ENCODE measurements at regions not wholly inside any gene's neighbourhood (a gene's known extent, or its start where the extent isn't known, plus 50 kb on each side); places are given as distances from the start of the nearest gene placed in this dataset.

GRCh38 chr2:62349788-62350187 lies 153.9 kb downstream of the B3GNT2 start:
- DNase-seq (ENCODE audit: extremely low read depth, low read depth) = no peak
- no peak overlapping the region for H3K4me3 ChIP-seq (replicated peaks; ENCODE audit: low read depth, low read length)
- TF ChIP-seq, protein P1, sequence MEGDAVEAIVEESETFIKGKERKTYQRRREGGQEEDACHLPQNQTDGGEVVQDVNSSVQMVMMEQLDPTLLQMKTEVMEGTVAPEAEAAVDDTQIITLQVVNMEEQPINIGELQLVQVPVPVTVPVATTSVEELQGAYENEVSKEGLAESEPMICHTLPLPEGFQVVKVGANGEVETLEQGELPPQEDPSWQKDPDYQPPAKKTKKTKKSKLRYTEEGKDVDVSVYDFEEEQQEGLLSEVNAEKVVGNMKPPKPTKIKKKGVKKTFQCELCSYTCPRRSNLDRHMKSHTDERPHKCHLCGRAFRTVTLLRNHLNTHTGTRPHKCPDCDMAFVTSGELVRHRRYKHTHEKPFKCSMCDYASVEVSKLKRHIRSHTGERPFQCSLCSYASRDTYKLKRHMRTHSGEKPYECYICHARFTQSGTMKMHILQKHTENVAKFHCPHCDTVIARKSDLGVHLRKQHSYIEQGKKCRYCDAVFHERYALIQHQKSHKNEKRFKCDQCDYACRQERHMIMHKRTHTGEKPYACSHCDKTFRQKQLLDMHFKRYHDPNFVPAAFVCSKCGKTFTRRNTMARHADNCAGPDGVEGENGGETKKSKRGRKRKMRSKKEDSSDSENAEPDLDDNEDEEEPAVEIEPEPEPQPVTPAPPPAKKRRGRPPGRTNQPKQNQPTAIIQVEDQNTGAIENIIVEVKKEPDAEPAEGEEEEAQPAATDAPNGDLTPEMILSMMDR (IDR thresholded peaks at IDR 0.05; ENCODE audit: low read depth, low read length, missing control alignments) = no peak

DNA sequence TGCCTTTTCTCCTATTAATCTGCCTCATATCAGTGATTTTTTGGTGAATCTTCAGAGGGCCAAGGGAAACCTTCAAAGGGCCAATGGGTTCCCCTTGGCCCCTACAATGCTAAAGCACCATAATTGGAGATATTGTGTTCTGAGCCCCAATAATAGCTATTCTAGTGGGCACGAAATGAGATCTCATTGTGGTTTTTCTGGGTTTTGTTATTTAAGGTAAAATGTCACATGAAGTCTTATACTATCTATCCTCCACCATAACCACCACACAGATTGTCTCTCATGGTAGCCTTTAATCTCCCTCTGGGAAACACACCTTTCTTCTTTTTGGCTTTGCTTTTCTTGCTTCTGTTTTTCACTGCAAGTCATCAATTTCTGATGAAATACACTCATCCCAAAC lies 152.8 kb downstream of the B3GNT2 start:
- no peak for DNase-seq (ENCODE audit: extremely low read depth, low read depth)
- TF ChIP-seq, protein P1 (IDR thresholded peaks at IDR 0.05; ENCODE audit: low read depth, low read length, missing control alignments) = no peak
- no peak overlapping the region for H3K4me3 ChIP-seq (replicated peaks; ENCODE audit: low read depth, low read length)

DNA sequence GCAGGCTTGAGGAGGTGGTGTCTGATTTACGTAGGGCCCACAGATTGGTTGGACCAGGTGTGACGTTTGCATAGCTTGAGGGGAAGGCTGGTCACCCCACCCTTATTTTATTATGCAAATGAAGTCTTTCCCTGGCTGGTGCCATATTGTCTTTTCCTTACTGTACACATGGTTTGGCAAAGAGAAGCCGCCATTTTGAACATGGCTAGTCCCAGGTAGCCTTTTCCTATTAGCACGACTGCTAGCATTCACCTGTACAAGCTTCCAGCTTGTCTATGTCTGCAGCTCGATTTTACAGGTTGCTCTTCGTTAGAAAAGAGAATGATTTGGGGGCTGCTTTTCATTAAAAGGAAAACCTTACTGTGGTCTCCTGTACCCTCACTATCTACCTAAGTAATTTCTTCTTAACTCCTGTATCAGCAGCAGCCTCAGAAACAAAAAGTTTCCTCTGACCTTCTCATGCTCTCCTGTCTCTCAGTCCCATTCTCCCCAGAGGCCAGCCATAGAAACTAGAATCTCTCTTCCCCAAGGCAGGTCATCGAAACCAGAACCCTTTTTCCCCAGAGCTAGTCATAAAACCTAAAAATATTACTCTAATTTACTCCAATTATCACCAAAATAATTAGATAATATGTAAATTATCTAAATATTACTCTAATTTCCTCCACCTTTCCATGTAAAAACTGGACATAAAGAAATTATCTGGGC lies 151.8 kb downstream of the B3GNT2 start:
- H3K4me3 ChIP-seq (replicated peaks; ENCODE audit: low read depth, low read length) = no peak overlapping the region
- DNase-seq (ENCODE audit: extremely low read depth, low read depth) = no peak
- TF ChIP-seq, protein P1 (IDR thresholded peaks at IDR 0.05; ENCODE audit: low read depth, low read length, missing control alignments) = no peak

- H3K4me3 ChIP-seq (replicated peaks; ENCODE audit: low read depth, low read length) = no peak overlapping the region
- DNase-seq (ENCODE audit: extremely low read depth, low read depth) = no peak
- TF ChIP-seq, protein P1 (IDR thresholded peaks at IDR 0.05; ENCODE audit: low read depth, low read length, missing control alignments) = no peak
Measured at GRCh38 chr2:62344472-62344871, 148.6 kb downstream of the B3GNT2 start.

GRCh38 chr2:62343636-62344337 lies 147.9 kb downstream of the B3GNT2 start:
- no peak for DNase-seq (ENCODE audit: extremely low read depth, low read depth)
- H3K4me3 ChIP-seq (replicated peaks; ENCODE audit: low read depth, low read length) = no peak overlapping the region
- TF ChIP-seq, protein P1 (IDR thresholded peaks at IDR 0.05; ENCODE audit: low read depth, low read length, missing control alignments) = no peak

- DNase-seq (ENCODE audit: extremely low read depth, low read depth) = no peak
- no peak overlapping the region for H3K4me3 ChIP-seq (replicated peaks; ENCODE audit: low read depth, low read length)
- TF ChIP-seq, protein P1 (IDR thresholded peaks at IDR 0.05; ENCODE audit: low read depth, low read length, missing control alignments) = no peak
Measured at GRCh38 chr2:62343206-62343605, 147.3 kb downstream of the B3GNT2 start.

Measured in HFF-Myc (cell line).